ENCODE measurements at regions not wholly inside any gene's neighbourhood (a gene's known extent, or its start where the extent isn't known, plus 50 kb on each side); places are given as distances from the start of the nearest gene placed in this dataset.

- no peak for ATAC-seq
- POLR2A ChIA-PET = no interaction called here
- no peaks in the 10 kb centered on the region for H3K9me3 ChIP-seq (ENCODE audit: control insufficient read depth, insufficient read depth, low read depth, low read length)
- CTCF ChIA-PET = no interaction called here
- intact Hi-C loops (cut with micrococcal nuclease; ENCODE audit: unreplicated experiment) = no loop called here
- H3K4me3 ChIP-seq (ENCODE audit: low read depth in 2 of 2, low read length in 2 of 2) = no peak overlapping the region
- no peak for DNase-seq (ENCODE audit: low read depth, low spot score)
- in situ Hi-C loops (cut with HindIII; ENCODE audit: low pct_unique_long_range_greater_than_20kb, low sequenced_read_pairs) = no loop called here
- no peak overlapping the region for H3K27ac ChIP-seq (ENCODE audit: low read length)
- no peaks in the 10 kb centered on the region for H3K27me3 ChIP-seq (ENCODE audit: control insufficient read depth, insufficient read depth, low read length)
- H3K36me3 ChIP-seq (ENCODE audit: control insufficient read depth, insufficient read depth, low read length) = no peaks in the 10 kb centered on the region
- TF ChIP-seq, protein P1, sequence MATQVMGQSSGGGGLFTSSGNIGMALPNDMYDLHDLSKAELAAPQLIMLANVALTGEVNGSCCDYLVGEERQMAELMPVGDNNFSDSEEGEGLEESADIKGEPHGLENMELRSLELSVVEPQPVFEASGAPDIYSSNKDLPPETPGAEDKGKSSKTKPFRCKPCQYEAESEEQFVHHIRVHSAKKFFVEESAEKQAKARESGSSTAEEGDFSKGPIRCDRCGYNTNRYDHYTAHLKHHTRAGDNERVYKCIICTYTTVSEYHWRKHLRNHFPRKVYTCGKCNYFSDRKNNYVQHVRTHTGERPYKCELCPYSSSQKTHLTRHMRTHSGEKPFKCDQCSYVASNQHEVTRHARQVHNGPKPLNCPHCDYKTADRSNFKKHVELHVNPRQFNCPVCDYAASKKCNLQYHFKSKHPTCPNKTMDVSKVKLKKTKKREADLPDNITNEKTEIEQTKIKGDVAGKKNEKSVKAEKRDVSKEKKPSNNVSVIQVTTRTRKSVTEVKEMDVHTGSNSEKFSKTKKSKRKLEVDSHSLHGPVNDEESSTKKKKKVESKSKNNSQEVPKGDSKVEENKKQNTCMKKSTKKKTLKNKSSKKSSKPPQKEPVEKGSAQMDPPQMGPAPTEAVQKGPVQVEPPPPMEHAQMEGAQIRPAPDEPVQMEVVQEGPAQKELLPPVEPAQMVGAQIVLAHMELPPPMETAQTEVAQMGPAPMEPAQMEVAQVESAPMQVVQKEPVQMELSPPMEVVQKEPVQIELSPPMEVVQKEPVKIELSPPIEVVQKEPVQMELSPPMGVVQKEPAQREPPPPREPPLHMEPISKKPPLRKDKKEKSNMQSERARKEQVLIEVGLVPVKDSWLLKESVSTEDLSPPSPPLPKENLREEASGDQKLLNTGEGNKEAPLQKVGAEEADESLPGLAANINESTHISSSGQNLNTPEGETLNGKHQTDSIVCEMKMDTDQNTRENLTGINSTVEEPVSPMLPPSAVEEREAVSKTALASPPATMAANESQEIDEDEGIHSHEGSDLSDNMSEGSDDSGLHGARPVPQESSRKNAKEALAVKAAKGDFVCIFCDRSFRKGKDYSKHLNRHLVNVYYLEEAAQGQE (IDR thresholded peaks at IDR 0.05; ENCODE audit: insufficient read depth in 1 of 2, low read depth in 2 of 2, low read length in 1 of 2) = no peak
- TF ChIP-seq TCF7L2 (IDR thresholded peaks at IDR 0.05; ENCODE audit: low read depth, low read length) = no peak
- TF ChIP-seq, protein P2, sequence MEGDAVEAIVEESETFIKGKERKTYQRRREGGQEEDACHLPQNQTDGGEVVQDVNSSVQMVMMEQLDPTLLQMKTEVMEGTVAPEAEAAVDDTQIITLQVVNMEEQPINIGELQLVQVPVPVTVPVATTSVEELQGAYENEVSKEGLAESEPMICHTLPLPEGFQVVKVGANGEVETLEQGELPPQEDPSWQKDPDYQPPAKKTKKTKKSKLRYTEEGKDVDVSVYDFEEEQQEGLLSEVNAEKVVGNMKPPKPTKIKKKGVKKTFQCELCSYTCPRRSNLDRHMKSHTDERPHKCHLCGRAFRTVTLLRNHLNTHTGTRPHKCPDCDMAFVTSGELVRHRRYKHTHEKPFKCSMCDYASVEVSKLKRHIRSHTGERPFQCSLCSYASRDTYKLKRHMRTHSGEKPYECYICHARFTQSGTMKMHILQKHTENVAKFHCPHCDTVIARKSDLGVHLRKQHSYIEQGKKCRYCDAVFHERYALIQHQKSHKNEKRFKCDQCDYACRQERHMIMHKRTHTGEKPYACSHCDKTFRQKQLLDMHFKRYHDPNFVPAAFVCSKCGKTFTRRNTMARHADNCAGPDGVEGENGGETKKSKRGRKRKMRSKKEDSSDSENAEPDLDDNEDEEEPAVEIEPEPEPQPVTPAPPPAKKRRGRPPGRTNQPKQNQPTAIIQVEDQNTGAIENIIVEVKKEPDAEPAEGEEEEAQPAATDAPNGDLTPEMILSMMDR (IDR thresholded peaks at IDR 0.05) = no peak
- no peak for TF ChIP-seq POLR2AphosphoS5 (IDR thresholded peaks at IDR 0.05; ENCODE audit: low read depth, low read length)
- TF ChIP-seq SIN3A (IDR thresholded peaks at IDR 0.05; ENCODE audit: borderline replicate concordance, insufficient read depth, low read depth, low read length) = no peak
- no TSS peak for BruUV-seq (replicated peaks)
- no peaks in the 10 kb centered on the region for H3K4me1 ChIP-seq (ENCODE audit: control insufficient read depth, insufficient read depth, low read length)
Measured at GRCh38 chr13:53215563-53215962, 186.9 kb downstream of the OLFM4 start.

- Histone ChIP-seq H3K9me3 (ENCODE audit: control insufficient read depth, insufficient read depth, low read depth, low read length) (no peaks in the 10 kb centered on the region), H3K27me3 (ENCODE audit: control insufficient read depth, insufficient read depth, low read length) (no peaks in the 10 kb centered on the region), H3K4me1 (ENCODE audit: control insufficient read depth, insufficient read depth, low read length) (no peaks in the 10 kb centered on the region), H3K27ac (ENCODE audit: low read length) (no peak overlapping the region), H3K36me3 (ENCODE audit: control insufficient read depth, insufficient read depth, low read length) (no peaks in the 10 kb centered on the region), H3K4me3 (ENCODE audit: low read depth in 2 of 2, low read length in 2 of 2) (no peak overlapping the region)
- intact Hi-C loops (cut with micrococcal nuclease; ENCODE audit: unreplicated experiment) (no loop called here), in situ Hi-C loops (cut with HindIII; ENCODE audit: low pct_unique_long_range_greater_than_20kb, low sequenced_read_pairs) (no loop called here)
- DNase-seq (ENCODE audit: low read depth, low spot score) = no peak
- TF ChIP-seq POLR2AphosphoS5 (IDR thresholded peaks at IDR 0.05; ENCODE audit: low read depth, low read length) (no peak), TCF7L2 (IDR thresholded peaks at IDR 0.05; ENCODE audit: low read depth, low read length) (no peak), SIN3A (IDR thresholded peaks at IDR 0.05; ENCODE audit: borderline replicate concordance, insufficient read depth, low read depth, low read length) (no peak)
- TF ChIP-seq, protein P2 (IDR thresholded peaks at IDR 0.05) = no peak
- TF ChIP-seq, protein P1 (IDR thresholded peaks at IDR 0.05; ENCODE audit: insufficient read depth in 1 of 2, low read depth in 2 of 2, low read length in 1 of 2) = no peak
- ATAC-seq = no peak
- BruUV-seq (replicated peaks) = no TSS peak
- CTCF ChIA-PET = no interaction called here
- POLR2A ChIA-PET = no interaction called here
Measured at GRCh38 chr13:53216773-53217172, 188.2 kb downstream of the OLFM4 start.

Data from Panc1 (cell line).